ENCODE measurements at regions not wholly inside any gene's neighbourhood (a gene's known extent, or its start where the extent isn't known, plus 50 kb on each side); places are given as distances from the start of the nearest gene placed in this dataset.

DNA sequence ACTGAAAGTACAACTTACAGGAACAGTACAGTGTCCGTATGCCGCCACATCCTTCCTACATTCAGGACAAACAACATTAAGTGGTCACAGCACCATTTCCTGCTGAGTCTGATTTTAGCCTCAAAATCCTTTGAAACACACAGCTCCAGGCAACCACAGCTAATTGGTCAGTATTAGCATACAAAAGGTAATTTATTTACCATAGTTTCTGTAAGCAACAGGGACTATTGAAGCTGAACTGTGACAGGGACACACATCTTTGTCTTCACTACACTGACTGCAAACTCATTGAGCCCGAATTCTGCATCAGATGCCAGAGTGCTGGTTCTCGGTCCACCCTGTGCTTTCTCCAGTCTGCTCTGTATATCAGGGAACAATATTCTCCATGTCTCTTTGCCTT, 151.8 kb downstream of the ST6GAL2 start:
- DNase-seq = no peak
- intact Hi-C loops (cut with DNase I) = no loop called here
- Histone ChIP-seq H3K27me3 (no peaks in the 10 kb centered on the region), H3K36me3 (no peaks in the 10 kb centered on the region), H3K9me3 (no peaks in the 10 kb centered on the region), H3K4me1 (ENCODE audit: insufficient read depth) (no peaks in the 10 kb centered on the region), H3K4me3 (no peak overlapping the region), H3K27ac (no peak overlapping the region)
- no peak for TF ChIP-seq POLR2A (IDR thresholded peaks at IDR 0.05)
- no peak for TF ChIP-seq EP300 (IDR thresholded peaks at IDR 0.05)
- TF ChIP-seq, protein P1, sequence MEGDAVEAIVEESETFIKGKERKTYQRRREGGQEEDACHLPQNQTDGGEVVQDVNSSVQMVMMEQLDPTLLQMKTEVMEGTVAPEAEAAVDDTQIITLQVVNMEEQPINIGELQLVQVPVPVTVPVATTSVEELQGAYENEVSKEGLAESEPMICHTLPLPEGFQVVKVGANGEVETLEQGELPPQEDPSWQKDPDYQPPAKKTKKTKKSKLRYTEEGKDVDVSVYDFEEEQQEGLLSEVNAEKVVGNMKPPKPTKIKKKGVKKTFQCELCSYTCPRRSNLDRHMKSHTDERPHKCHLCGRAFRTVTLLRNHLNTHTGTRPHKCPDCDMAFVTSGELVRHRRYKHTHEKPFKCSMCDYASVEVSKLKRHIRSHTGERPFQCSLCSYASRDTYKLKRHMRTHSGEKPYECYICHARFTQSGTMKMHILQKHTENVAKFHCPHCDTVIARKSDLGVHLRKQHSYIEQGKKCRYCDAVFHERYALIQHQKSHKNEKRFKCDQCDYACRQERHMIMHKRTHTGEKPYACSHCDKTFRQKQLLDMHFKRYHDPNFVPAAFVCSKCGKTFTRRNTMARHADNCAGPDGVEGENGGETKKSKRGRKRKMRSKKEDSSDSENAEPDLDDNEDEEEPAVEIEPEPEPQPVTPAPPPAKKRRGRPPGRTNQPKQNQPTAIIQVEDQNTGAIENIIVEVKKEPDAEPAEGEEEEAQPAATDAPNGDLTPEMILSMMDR (IDR thresholded peaks at IDR 0.05) = no peak
- 63 to 89% (median 65%) methylated on average over 4 of the region's 4 CpGs for WGBS, 3 donors

DNA sequence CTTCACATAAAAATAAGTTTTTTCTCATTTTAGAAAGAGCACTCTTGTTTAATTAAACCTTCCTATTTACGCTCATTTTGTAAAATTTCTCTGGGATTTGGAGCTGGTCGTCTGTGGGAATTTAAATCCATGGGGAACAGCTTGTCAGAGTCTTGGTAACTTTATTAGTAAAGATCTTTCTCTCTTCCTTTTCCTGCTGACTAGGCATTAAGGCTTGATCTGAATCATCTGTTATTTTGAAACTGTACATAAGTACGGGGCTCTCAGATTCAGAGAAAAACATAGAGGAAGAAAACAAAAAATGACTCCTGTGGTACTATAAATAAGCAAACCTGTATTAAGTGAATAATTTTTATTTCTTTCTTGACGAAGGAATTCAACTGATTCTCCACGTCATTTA, 150.2 kb downstream of the ST6GAL2 start:
- no peak for DNase-seq
- Histone ChIP-seq H3K9me3 (no peaks in the 10 kb centered on the region), H3K4me3 (no peak overlapping the region), H3K27ac (no peak overlapping the region), H3K27me3 (no peaks in the 10 kb centered on the region), H3K36me3 (no peaks in the 10 kb centered on the region), H3K4me1 (ENCODE audit: insufficient read depth) (no peaks in the 10 kb centered on the region)
- TF ChIP-seq EP300 (IDR thresholded peaks at IDR 0.05) (no peak), POLR2A (IDR thresholded peaks at IDR 0.05) (no peak)
- TF ChIP-seq, protein P1 (IDR thresholded peaks at IDR 0.05) = no peak
- intact Hi-C loops (cut with DNase I) = no loop called here
- WGBS, 3 donors = 74 to 82% (median 77%) methylated on average over 5 of the region's 5 CpGs

DNA sequence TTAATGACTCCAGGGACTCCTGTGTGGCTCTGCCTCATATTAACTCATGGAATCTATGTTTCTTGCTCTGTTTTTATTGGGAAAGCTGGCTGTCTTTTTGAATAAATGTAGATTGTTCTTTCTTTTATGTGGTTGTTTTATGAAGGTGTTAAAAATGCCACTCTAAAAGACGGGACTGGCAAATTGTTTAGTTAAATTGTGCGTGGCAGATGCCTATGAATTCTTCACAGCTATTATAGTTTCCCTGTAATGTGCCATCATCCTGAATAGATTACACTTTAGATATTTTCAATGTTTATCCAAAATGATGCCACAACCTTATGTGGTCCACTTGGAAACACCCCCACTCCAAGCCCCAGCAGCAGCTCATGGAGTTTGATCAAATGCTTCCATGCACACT, 149.7 kb downstream of the ST6GAL2 start:
- TF ChIP-seq, protein P1 (IDR thresholded peaks at IDR 0.05) = no peak
- TF ChIP-seq EP300 (IDR thresholded peaks at IDR 0.05) = no peak
- TF ChIP-seq POLR2A (IDR thresholded peaks at IDR 0.05) = no peak
- H3K27ac ChIP-seq = no peak overlapping the region
- no peaks in the 10 kb centered on the region for H3K4me1 ChIP-seq (ENCODE audit: insufficient read depth)
- no peaks in the 10 kb centered on the region for H3K9me3 ChIP-seq
- no peak overlapping the region for H3K4me3 ChIP-seq
- H3K27me3 ChIP-seq = no peaks in the 10 kb centered on the region
- no peak for DNase-seq
- H3K36me3 ChIP-seq = no peaks in the 10 kb centered on the region
- WGBS, 3 donors = 76 to 82% (median 78%) methylated on average over 2 of the region's 2 CpGs
- intact Hi-C loops (cut with DNase I) = no loop called here

DNA sequence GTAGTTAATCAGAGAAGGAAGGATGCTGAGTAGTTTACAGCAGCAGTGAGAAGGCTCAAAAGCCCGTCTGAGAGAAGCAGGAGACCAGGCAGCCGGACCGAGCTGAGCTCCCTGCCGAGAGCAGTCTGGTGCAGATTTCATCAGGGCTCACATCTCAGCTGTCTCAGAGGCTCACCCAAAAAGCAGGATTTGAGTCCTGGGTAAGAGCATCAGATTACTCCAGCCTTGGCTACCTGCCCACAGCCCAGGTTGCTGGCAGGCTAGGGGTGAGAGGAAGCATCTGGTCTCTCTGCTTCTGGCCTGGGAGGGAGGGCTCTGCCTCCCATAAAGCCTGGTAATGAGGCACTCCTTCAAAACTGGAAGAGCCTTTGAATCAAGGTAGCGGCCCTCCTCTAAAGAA, 140.5 kb downstream of the ST6GAL2 start:
- Histone ChIP-seq H3K9me3 (peaks cover 0 to 3% of the 10 kb centered on the region in 2 donors), H3K27me3 (no peaks in the 10 kb centered on the region), H3K36me3 (no peaks in the 10 kb centered on the region), H3K4me3 (no peak overlapping the region), H3K27ac (no peak overlapping the region), H3K4me1 (ENCODE audit: insufficient read depth) (no peaks in the 10 kb centered on the region)
- intact Hi-C loops (cut with DNase I) = no loop called here
- no peak for TF ChIP-seq EP300 (IDR thresholded peaks at IDR 0.05)
- no peak for TF ChIP-seq POLR2A (IDR thresholded peaks at IDR 0.05)
- TF ChIP-seq, protein P1 (IDR thresholded peaks at IDR 0.05) = no peak
- 21 to 32% (median 26%) methylated on average over 5 of the region's 5 CpGs for WGBS, 3 donors
- DNase-seq = no peak

DNA sequence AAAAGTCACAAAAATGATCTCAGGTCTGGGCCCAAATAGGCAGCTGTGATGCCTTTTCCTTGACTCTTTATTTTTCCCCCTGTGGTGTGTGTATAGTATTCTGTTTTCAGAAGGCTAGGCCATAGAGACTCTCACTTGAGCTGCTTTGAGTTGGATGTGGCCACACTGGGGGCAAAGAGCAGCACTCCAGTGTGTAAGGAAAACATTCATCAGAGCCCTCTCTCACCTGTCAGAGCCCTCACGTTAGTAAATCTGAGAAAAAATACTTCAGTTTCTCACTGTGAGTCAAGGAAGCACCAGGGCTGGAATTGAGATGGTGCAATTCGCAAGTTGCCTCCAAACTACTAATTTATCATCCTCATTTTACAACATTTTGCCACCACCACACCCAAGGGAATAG, 136.1 kb downstream of the ST6GAL2 start:
- WGBS, 3 donors = 70 to 71% (median 71%) methylated on average over 2 of the region's 2 CpGs
- H3K4me3 ChIP-seq = no peak overlapping the region
- no peaks in the 10 kb centered on the region for H3K4me1 ChIP-seq (ENCODE audit: insufficient read depth)
- DNase-seq = no peak
- no peak overlapping the region for H3K27ac ChIP-seq
- H3K9me3 ChIP-seq = no peaks in the 10 kb centered on the region
- H3K27me3 ChIP-seq = no peaks in the 10 kb centered on the region
- intact Hi-C loops (cut with DNase I) = no loop called here
- no peaks in the 10 kb centered on the region for H3K36me3 ChIP-seq
- TF ChIP-seq POLR2A (IDR thresholded peaks at IDR 0.05) (no peak), EP300 (IDR thresholded peaks at IDR 0.05) (no peak)
- TF ChIP-seq, protein P1 (IDR thresholded peaks at IDR 0.05) = no peak
